ENCODE measurements at regions not wholly inside any gene's neighbourhood (a gene's known extent, or its start where the extent isn't known, plus 50 kb on each side); places are given as distances from the start of the nearest gene placed in this dataset.

GRCh38 chr12:97151481-97151880 is 244.4 kb downstream of the NEDD1 start:
- Histone ChIP-seq H3K27me3 (ENCODE audit: insufficient read depth, poor library complexity, severe bottlenecking) (peaks cover 3% of the 10 kb centered on the region), H3K27ac (replicated peaks) (no peak overlapping the region), H3K4me3 (replicated peaks; ENCODE audit: insufficient read depth, low read length) (no peak overlapping the region)
- DNase-seq (ENCODE audit: low read depth in 1 of 2, low spot score in 1 of 2) = no peak
- no peak for TF ChIP-seq SPI1 (IDR thresholded peaks at IDR 0.05; ENCODE audit: borderline replicate concordance, low read depth)
- TF ChIP-seq REST (IDR thresholded peaks at IDR 0.05; ENCODE audit: insufficient replicate concordance, low read depth) = no peak
- TF ChIP-seq GABPA (IDR thresholded peaks at IDR 0.05; ENCODE audit: low read depth) = no peak

GRCh38 chr12:97159377-97159776 is 252.3 kb downstream of the NEDD1 start:
- no peak for TF ChIP-seq REST (IDR thresholded peaks at IDR 0.05; ENCODE audit: insufficient replicate concordance, low read depth)
- no peaks in the 10 kb centered on the region for H3K27me3 ChIP-seq (ENCODE audit: insufficient read depth, poor library complexity, severe bottlenecking)
- H3K27ac ChIP-seq (replicated peaks) = no peak overlapping the region
- no peak overlapping the region for H3K4me3 ChIP-seq (replicated peaks; ENCODE audit: insufficient read depth, low read length)
- no peak for DNase-seq (ENCODE audit: low read depth in 1 of 2, low spot score in 1 of 2)

- H3K27ac ChIP-seq (replicated peaks) = no peak overlapping the region
- H3K27me3 ChIP-seq (ENCODE audit: insufficient read depth, poor library complexity, severe bottlenecking) = no peaks in the 10 kb centered on the region
- no peak for DNase-seq (ENCODE audit: low read depth in 1 of 2, low spot score in 1 of 2)
- no peak overlapping the region for H3K4me3 ChIP-seq (replicated peaks; ENCODE audit: insufficient read depth, low read length)
- no peak for TF ChIP-seq POLR2AphosphoS5 (IDR thresholded peaks at IDR 0.05; ENCODE audit: low read depth)
- TF ChIP-seq GABPA (IDR thresholded peaks at IDR 0.05; ENCODE audit: low read depth) = no peak
- TF ChIP-seq CTCF (IDR thresholded peaks at IDR 0.05; ENCODE audit: insufficient read depth, low read length) = no peak
- no peak for TF ChIP-seq SPI1 (IDR thresholded peaks at IDR 0.05; ENCODE audit: borderline replicate concordance, low read depth)
- no peak for TF ChIP-seq REST (IDR thresholded peaks at IDR 0.05; ENCODE audit: insufficient replicate concordance, low read depth)
Measured at GRCh38 chr12:97160277-97160676, 253.2 kb downstream of the NEDD1 start.

GRCh38 chr12:97162173-97162572 is 255.1 kb downstream of the NEDD1 start:
- no peak for TF ChIP-seq SPI1 (IDR thresholded peaks at IDR 0.05; ENCODE audit: borderline replicate concordance, low read depth)
- no peak for TF ChIP-seq POLR2AphosphoS5 (IDR thresholded peaks at IDR 0.05; ENCODE audit: low read depth)
- TF ChIP-seq CTCF (IDR thresholded peaks at IDR 0.05; ENCODE audit: insufficient read depth, low read length) = no peak
- TF ChIP-seq REST (IDR thresholded peaks at IDR 0.05; ENCODE audit: insufficient replicate concordance, low read depth) = no peak
- no peak for TF ChIP-seq GABPA (IDR thresholded peaks at IDR 0.05; ENCODE audit: low read depth)

More at GRCh38 chr12:97162173-97162572, 255.1 kb downstream of the NEDD1 start:
- Histone ChIP-seq H3K4me3 (replicated peaks; ENCODE audit: insufficient read depth, low read length) (no peak overlapping the region), H3K27me3 (ENCODE audit: insufficient read depth, poor library complexity, severe bottlenecking) (no peaks in the 10 kb centered on the region), H3K27ac (replicated peaks) (no peak overlapping the region)
- DNase-seq (ENCODE audit: low read depth in 1 of 2, low spot score in 1 of 2) = no peak
